NCI-H2107 (cell line): ENCODE measurements at regions not wholly inside any gene's neighbourhood (a gene's known extent, or its start where the extent isn't known, plus 50 kb on each side); places are given as distances from the start of the nearest gene placed in this dataset.
"Not testable (repeated sequence)": the region's sequence is repeated elsewhere in the genome, so short reads cannot be mapped to it uniquely, and the experiment has no call there.

Experiments
- DNase-seq: peaks from one replicate; lab custom pipeline; 2025; lab: John Stamatoyannopoulos, UW

DNA sequence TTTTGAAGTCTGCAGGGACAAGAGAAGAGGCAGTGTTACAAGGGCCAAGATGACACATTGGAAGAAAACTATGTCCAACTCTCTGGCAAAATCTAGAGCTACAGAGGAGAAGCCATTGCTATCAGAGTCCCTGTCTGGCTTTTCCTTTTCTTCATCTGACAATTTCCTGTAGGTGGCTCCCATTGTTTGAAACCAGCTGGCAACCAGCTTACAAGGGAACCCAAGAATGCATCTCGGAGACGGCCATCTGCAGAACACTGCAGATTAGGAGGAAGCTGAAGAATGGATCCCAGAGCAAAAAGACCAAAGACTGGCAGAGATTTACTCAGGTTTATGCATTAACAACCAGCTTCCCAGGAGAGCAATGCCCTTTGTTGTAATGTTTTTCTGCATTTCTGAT, 216.2 kb upstream of the CTSO start:
- DNase-seq, result no peak

DNA sequence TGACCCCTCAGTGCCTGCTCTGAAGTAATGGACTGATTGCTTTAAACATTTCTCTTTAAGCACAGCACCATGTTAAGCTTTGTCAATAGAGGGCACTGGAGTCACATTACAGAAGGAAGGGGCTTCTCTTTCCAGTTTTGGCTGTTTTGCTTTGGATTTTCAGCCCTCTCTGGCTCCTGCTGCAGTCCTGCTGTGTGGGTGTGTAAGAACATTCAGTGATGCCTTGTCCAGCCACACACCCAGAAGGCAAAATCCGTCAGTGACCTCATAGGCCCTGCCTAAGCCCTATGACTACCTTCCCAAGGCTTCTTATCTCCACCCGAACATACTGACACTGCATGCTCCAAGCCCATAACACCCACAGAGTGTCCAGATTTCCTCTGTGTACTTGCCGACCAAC, 215.3 kb upstream of the CTSO start:
- no peak for DNase-seq

DNA sequence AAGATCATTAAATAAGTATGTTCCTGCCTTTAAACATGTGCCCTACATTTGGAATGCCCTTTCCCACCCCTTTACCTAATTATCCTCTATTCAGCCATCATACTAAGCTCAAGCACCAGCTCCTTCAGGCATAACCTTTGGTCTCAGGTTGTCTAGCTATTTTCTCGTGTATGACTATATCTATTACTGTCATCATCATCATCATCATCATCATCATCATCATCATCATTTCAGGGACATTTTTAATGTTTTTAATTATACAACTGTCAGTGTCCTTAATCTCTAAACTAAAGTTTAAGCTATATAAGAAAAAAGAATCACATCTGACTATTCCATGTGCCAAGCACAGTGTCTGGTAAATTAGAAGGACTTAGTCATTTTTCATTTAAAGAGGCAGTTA, 214.6 kb upstream of the CTSO start:
- no peak for DNase-seq

DNA sequence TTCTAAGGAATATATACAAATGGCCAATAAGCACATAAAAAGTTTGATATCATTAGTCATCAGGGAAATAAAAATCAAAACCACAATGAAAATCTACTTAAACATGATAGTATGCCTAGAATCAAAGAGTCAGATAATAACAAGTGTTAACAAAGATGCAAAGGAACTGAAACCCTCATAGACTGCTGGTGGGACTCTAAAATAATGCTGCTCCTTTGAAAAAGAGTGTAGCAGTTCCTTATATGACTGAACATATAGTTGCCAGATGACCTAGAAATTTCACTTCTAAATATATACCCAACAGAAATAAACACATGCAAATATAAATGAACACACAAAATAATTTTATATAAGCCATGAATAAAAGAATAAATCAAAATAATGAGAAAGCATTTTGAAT, 205.1 kb upstream of the CTSO start:
- no peak for DNase-seq

DNA sequence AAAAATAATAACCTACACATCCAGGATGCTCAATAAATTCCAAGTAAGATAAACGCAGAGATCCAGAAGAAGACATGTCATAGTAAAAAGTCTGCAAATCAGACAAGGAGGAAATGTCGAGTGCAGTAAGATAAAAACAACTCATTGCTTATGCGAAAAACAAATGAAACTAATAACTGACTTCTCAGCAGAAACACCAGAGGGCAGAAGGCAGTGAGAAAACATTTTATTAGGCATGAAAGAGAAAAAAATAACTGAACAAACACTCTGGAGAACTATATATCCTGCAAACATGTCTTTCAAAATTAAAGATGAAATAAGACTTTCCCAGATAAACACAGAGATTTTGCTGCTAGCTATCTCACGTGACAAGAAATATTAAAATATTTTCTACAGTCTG, 201.3 kb upstream of the CTSO start:
- no peak for DNase-seq

DNA sequence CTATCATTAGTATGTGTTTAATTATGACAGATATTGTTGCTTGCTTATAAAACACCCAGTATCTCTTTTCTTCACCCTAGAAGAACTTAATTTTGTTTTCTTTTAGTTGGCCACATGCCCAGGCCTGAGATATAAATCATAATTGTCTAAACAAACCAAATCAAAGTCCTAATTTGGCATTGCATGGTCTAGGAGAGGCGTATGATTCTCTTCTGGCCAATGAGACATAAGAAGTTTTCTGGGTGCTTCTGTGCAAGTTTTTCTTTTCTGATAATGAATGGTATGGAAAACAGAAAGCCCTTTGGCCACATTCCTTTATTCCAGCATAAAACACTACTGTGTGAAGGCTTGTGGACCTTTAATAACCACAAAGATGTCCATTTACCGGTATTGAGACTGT, 192.9 kb upstream of the CTSO start:
- DNase-seq, result no peak

DNA sequence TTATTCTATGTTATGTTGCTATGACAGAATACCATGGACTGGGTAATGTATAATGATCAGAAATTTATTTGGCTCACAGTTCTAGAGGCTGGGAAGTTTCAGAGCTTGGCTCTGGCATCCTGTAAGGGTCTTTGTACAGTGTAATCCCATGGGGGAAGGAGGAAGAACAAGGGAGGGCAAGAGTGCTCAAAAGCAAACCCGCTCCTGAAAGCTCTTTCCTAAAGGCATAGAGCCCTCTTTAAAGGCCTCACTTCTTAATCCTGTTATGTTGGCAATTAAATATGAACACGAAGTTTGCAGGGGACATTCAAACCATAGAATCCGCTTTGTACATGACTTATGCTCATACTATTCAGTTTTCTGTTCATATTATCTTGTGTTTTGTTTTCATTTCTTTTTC, 191.3 kb upstream of the CTSO start:
- DNase-seq, result no peak

DNA sequence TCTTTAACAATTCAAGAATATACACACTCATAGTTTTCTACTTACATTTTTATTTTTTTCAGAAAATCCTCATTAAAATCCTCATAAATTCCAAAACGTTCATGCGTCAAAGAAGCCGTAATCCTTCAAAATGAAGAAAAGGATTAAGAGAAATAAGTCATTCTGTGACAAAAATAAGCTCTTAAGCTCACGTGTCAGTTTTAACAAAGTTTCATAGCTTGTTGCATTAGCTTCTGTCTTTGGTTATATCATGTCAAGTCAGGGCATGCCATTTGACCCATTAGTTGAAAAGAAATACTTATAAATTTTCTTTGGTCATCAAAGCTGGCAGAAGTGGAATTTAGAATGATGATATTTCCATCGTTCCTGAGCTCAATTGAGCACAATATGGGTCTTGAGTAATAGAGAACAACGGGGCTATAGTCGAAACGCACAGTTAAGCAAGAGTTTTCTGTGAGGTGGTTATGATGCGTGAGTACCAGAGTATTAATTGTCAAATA, 185.2 kb upstream of the CTSO start:
- DNase-seq, result no peak

DNA sequence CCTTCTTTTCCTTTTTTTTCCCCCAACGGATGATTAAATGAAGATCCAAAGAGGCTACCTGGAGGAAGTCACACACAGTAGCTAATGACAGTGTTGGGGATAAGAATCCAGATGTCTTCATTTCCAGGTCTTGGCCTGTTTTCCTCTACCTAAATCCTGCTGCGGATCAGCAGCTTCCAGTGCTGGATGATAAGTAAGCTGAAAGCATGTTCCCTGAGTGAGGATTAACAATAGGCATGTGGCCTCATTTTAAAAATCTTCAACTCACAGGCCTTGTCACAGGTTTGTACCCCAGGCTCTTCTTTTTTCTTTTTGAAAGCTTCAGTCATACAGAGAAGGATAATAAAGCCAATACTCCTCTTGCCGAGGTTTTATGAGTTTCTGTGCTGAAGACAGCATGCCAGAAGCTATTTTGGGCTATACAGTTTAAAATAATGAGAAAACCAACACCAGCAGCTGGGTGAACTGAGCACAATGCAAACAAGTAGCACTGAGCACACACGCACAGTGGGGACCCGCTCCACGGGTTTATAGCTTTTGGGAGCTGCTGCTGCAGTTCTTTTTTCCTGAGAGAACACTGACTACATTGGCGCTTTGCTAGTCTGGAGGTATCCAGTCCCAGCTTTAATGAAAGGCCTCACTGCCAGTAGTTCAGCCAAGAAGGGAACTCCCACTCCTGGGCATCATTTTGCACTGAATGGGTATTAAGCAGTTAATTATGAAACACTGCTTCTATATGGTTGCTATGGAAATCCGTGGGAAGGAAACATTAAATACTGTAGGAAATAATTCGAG, 184.2 kb upstream of the CTSO start:
- no peak for DNase-seq

DNA sequence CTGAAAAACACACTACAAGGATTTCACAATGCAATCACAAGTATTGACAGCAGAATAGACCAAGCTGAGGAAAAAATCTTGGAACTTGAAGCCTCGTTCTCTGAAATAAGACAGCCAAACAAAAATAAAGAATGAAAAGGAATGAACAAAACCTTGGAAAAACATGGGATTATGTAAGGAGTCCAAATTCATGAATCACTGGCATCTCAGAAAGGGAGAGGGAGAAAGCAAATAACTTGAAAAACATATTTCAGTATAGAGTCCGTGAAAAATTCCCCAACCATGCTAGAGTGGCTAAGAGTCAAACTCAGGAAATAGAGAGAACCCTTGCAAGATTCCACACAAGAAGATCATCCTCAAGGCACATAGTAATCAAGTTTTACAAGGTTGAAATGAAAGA, 178.5 kb upstream of the CTSO start:
- DNase-seq, result no peak

DNA sequence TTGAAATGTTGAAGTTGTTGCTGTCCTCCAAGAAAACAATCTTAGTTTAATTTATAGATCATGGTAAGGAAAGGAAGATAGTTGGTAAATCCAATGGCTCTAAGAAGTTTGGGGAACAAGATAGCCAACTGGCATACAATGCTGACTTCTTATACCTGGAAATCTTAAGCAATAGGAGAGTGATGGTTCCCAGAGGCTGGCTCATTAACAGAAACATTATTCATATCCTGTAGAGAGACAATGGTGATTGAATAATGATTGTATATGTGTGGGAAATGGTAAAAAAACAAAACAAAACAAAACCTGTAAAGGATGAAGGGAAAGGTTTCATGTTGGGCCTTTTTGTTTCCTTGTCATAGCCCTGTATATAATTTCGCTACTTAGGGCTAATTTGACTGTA, 174.9 kb upstream of the CTSO start:
- DNase-seq, result no peak

DNA sequence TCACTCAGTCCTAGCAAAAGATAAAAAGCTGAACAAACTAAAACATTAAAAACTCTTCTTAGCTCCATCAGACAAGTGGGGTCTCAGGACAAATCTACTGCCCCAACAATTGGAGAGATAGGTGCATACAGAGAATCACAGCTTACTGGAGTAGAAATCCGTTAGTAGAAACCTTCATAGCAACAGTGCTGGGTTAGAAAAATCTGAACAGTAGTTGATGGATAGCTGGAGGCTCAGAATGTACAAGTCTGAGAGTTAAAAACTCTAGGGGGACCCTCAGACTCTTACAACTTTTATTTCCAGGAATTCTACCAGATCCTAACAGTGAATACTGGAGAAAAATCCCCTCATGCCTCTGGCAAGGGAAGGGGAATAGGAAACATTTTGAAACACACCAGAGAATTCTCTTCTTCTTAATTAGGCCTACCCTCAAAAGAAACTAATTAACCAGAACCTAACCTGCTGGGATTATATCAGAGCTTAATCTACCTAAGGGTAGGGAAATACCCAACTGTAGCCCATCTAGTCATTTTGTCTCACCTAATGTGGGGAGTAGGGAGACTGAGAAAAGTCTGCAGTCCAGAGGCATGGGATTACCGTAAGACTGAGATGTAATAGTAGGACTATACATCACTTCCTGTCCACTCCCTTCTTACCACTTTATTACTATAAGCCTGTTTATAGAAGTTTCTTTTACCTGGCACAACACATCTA, 165.0 kb upstream of the CTSO start:
- no peak for DNase-seq

DNA sequence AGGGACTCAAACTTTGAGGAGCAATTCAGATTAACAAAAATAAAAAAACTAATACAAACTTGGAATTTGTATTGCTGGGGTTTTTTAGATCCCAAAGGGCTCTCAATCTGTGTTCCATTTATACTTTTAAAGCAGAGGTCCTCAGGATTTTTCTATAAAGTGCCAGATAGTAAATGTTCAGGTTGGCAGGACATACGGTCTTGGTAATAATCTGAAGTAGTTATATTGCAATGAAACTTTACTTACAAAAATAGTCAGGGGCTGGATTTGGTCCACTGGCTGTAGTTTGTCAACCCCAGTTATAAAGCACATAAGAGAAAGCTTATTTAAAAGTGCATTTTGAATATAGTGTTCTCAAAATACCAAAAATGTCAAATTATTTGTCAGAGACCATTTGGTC, 164.1 kb upstream of the CTSO start:
- DNase-seq, result no peak

DNA sequence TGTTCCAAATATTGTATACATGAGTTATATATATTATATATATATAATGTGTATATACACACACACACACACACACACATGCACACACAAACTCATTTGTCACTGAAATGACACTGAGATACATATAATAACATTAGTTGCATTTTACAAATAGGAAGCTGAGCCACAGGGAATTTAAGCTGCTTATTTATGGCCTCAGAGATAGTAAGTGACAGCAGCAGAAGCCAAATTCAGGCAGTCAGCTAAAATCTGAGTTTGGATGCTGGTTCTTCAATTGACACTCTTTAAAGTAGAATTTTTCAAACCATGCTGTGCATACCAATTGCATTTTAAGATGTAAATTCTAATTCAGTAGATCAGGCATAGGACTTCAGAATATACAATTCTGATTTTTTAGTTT, 163.3 kb upstream of the CTSO start:
- no peak for DNase-seq

DNA sequence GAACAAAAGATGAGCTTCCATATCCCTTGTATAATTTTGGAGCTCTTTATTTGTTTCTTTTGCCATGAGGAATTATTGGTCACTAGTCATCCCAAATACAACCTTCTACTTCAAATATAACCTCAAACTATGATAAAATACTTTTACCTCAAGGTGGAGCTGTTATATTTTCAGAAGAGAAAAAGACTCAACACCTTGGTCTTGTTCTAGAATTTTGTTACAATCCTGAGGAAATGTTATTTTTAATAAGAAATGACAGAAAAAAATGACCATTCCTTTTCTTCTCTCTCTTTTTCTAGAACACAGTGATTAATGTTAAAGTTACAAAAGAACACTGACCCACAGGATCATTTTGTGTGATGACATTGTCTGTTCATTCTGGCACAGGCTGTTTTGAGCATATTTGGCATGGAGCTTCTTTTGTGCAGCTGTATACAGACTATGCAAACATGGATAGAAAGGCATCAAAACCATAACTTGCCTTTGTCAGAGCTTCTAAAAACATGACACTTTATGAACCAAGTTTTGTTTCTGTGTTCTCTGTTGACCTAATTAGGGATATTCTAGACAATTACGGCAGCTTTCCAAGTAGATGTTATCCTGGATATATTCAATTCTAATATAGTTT, 159.6 kb upstream of the CTSO start:
- DNase-seq, result no peak

DNA sequence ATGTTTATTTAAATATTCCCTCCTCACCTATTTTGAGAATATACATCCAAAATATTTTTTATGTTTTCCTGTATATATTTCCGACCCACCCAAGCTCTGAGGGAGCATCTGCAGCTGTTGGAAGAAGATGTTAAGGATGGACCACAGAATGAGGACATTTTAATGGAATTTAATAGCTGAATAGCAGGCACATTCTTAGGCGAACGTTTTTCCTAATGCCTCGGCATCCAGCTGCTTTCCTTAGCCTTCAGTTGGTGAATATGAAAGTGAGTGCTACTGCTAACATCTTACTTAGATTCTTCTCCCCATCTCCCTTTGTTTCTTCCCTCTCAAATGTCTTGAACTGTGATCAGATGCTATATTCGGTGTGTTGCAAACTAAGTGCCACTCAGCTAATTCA, 158.0 kb upstream of the CTSO start:
- DNase-seq, result no peak

DNA sequence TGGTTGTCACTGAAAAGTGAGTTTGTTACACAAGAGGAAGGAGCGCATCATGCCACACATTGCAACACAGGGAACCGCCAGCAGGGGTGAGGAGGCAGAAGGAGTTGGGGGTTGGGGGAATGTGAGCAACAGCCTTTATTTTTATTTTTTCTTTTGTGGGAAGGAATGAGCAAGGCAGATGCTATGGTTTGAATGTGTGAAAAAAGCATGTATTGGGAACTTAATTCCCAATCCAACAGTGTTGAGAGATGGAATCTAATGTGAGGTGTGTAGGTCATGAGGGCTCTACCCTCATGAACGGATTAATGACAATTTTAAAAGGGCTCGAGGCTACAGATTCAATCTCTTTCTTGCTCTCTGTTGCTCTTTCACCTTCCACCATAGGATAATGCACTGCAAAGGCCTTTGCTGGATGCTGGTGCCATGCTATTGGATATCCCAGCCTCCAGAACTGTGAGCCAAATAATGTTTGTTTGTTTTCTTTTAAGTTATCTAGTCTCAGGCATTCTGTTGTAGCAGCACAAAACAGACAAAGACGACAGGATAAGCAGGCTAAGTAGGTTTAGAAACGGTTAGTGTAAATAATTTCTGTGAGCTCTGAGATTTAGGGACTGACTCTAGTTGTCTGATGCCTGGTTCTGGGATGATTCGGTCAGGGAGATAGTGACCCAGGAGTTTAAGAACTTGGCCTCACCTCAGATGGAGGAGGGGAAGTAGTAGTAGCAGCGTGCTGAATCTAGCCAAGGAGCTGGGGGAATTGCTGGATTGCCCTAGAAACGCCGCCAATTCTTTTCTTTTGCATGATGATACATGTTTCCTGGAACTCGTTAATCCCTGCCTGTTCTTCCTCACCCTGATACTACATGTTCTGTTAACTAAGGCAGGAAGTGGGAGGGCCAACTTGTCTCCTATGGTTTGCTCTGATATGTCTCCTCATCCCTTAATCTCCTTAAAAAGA, 156.6 kb upstream of the CTSO start:
- no peak for DNase-seq

DNA sequence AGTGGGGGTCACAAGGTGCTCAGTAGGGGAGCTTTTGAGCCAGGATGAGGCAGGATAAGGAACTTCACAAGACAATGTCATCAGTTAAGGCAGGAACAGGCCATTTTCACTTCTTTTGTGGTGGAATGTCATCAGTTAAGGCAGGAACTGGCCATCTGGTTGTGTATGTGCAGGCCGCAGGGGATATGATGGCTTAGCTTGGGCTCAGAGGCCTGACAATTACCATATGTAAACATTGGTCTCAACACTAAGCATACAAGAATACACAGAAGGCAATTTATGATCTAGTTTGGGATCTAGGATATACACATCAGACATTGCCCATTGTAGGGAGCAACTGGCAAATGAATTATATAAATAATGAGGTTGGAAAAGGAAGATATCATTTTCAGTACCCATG, 155.4 kb upstream of the CTSO start:
- not testable (repeated sequence) for DNase-seq

DNA sequence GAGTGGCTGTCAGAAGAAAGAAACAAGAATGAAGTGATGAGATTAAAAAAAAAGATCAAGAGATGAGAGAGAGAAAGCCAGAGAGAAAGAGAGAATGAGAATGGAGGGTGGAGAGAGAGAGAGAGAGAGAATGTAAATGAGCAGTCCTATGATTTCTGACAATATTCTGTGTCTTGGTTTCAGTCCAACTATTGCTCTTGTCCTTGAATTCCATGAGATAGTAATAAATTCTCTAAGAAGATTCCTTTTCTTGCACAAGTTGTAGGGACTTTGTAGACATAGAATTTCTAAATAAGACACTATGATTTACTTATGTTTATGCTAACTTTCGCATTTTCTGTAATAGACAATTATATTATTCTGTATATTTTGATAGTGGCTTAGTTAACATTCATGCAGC, 149.6 kb upstream of the CTSO start:
- no peak for DNase-seq

DNA sequence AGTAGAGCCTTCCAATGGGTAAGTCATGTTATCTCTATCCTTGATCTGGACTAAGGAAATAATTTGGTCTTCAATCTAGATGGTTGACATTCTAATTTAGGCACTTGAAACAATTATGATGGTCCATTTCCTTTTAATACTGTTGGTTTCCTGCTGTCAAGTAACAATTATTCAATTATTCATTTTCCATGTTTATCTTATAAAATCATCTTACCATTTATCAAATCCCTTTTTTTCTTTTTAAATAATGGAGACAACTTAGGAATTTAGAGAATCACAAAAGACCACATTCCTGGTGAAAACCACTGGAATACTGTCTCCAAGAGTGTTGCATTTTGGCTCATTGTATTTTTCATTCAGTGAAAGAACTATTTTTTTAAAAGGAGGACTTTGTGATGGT, 148.7 kb upstream of the CTSO start:
- no peak for DNase-seq

DNA sequence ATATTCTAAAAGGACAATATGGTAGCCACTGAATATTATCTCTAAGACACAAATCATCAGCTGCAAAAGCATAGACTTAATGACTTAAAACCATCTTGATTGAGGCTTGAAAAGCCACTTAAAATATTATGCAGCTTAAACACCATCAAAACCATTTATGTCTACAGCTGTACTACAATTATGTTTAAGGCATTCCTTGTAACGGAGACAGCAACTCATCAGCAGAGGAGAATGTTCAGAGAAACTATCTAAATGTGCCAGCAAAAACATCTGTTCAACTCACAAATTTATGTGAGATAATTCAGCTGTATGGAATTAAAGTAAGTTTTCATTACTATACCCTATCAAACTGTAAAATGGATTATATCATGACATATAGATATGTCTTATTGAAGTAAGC, 147.9 kb upstream of the CTSO start:
- no peak for DNase-seq

DNA sequence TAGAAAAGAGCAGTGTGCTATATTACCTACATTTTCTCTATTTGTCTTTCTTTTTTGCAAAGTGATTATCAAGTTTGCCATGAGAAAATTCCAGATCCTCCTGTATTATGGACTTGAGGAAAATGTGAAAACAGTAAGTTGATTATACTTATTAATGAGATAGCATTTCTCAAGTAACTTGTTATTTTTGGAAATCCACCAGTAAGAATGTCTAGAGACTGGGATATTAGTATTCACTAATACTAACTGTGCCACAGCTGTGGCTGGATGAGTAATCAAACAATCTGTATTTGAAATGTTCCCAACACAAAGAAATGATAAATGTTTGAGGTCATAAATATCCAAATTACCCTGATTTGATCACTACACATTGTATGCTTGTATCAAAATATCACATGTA, 147.0 kb upstream of the CTSO start:
- DNase-seq, result no peak
